MM.1S (cell line): ENCODE measurements at regions not wholly inside any gene's neighbourhood (a gene's known extent, or its start where the extent isn't known, plus 50 kb on each side); places are given as distances from the start of the nearest gene placed in this dataset.

ENCODE experiments used
- EZH2phosphoT487 ChIP-seq: fragments of 300-600 bp; sonication (generic); IDR thresholded peaks from 2 replicates; pipeline ENCODE4 v1.6.1; 2018; ENCODE audit warnings: antibody characterized with exemption, low read length
- TF ChIP-seq, protein P1 (sequence below): fragments of 300-600 bp; sonication (generic); IDR thresholded peaks from 2 replicates; pipeline ENCODE4 v1.5.1; 2016; ENCODE audit warnings: antibody characterized with exemption, low read length, mixed read lengths

DNA sequence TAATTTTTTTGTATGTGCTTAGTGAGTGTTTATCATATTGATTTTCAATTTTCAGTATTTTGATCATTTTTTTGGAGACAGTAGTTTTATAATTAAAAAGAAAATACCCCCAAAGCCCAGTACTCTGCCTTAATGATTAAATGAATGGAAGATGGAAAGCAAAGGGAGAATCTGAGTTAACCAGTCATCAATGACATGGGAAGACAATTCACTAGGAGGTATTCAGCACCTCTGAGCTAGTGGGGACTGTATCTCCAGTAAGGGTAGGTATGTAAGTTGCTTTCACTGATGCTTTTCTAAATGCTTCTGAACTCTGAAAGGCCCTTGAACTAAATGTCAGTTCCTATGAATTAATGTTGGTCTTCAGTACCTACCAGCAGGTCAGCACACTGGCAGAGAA, 590.4 kb upstream of the DPPA4 start:
- TF ChIP-seq, protein P1, sequence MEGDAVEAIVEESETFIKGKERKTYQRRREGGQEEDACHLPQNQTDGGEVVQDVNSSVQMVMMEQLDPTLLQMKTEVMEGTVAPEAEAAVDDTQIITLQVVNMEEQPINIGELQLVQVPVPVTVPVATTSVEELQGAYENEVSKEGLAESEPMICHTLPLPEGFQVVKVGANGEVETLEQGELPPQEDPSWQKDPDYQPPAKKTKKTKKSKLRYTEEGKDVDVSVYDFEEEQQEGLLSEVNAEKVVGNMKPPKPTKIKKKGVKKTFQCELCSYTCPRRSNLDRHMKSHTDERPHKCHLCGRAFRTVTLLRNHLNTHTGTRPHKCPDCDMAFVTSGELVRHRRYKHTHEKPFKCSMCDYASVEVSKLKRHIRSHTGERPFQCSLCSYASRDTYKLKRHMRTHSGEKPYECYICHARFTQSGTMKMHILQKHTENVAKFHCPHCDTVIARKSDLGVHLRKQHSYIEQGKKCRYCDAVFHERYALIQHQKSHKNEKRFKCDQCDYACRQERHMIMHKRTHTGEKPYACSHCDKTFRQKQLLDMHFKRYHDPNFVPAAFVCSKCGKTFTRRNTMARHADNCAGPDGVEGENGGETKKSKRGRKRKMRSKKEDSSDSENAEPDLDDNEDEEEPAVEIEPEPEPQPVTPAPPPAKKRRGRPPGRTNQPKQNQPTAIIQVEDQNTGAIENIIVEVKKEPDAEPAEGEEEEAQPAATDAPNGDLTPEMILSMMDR, result no peak
- TF ChIP-seq EZH2phosphoT487, result no peak
